Duodenal mucosa (tissue), 2 donors: ENCODE measurements at regions not wholly inside any gene's neighbourhood (a gene's known extent, or its start where the extent isn't known, plus 50 kb on each side); places are given as distances from the start of the nearest gene placed in this dataset.
"Not testable (repeated sequence)": the region's sequence is repeated elsewhere in the genome, so short reads cannot be mapped to it uniquely, and the experiment has no call there.

Experiments
- H3K27ac ChIP-seq: one replicate; pipeline ENCODE4 v1.7.0; 2013; ENCODE audit warnings: low read depth, low read length
- H3K27me3 ChIP-seq, 2 donors: one replicate each; pipeline ENCODE4 v1.7.0; 2013; ENCODE audit warnings: low read length in 2 of 2, control low read depth in 1 of 2; ENCODE audit not compliant: insufficient read depth in 2 of 2, control insufficient read depth in 1 of 2
- H3K36me3 ChIP-seq, 2 donors: one replicate each; pipeline ENCODE4 v1.7.0; 2013; ENCODE audit warnings: low read length in 2 of 2, control low read depth in 1 of 2; ENCODE audit not compliant: insufficient read depth in 2 of 2, control insufficient read depth in 1 of 2
- H3K4me1 ChIP-seq, 2 donors: one replicate each; pipeline ENCODE4 v1.7.0; 2013; ENCODE audit warnings: low read length in 2 of 2, control low read depth in 1 of 2; ENCODE audit not compliant: insufficient read depth in 2 of 2, control insufficient read depth in 1 of 2
- H3K4me3 ChIP-seq, 2 donors: one replicate each; pipeline ENCODE4 v1.7.0; 2013; ENCODE audit warnings: low read length in 2 of 2, low read depth in 1 of 2
- H3K9ac ChIP-seq, 2 donors: one replicate each; pipeline ENCODE4 v1.7.0; 2013; ENCODE audit warnings: low read length in 2 of 2, low read depth in 1 of 2
- H3K9me3 ChIP-seq, 2 donors: one replicate each; pipeline ENCODE4 v1.7.0; 2013; ENCODE audit warnings: low read length in 2 of 2, control low read depth in 1 of 2; ENCODE audit not compliant: control insufficient read depth in 1 of 2

DNA sequence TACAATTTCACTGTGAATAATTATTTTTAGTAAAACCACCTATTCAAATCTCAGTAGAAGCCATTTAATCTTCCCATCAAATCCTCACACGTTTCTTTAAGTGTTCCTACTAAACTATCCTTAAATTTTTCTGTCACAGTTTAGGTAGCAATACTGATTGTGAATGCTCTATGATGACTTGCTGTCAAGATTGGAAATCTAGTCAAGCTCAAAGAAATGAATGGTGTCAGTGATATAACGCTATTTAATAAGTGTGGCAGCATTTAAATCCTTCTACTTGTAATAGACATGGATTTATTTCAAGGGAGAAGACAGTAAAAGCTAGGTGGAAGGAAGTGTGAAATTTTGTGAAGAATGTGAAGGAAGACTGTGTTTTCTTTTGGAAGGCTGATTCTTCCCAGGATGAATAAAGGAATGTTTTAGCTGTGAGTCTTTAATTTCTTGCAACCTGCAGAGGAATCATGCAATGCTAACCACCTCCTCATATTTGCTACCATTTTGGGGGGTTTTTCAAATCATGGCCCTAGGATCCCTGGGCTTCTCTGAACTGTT, 936.7 kb upstream of the NEGR1 start:
- H3K9me3 ChIP-seq = peaks cover 3 to 10% of the 10 kb centered on the region in 2 donors
- H3K9ac ChIP-seq = no peak overlapping the region
- H3K36me3 ChIP-seq = no peaks in the 10 kb centered on the region
- no peak overlapping the region for H3K27ac ChIP-seq
- no peak overlapping the region for H3K4me3 ChIP-seq
- no peaks in the 10 kb centered on the region for H3K4me1 ChIP-seq
- no peaks in the 10 kb centered on the region for H3K27me3 ChIP-seq

GRCh38 chr1:73205294-73205973, 923.1 kb upstream of the NEGR1 start:
- no peaks in the 10 kb centered on the region for H3K4me1 ChIP-seq
- no peak overlapping the region for H3K9ac ChIP-seq
- H3K4me3 ChIP-seq = no peak overlapping the region
- H3K27me3 ChIP-seq = no peaks in the 10 kb centered on the region
- H3K27ac ChIP-seq = no peak overlapping the region
- no peaks in the 10 kb centered on the region for H3K36me3 ChIP-seq
- H3K9me3 ChIP-seq = no peaks in the 10 kb centered on the region

DNA sequence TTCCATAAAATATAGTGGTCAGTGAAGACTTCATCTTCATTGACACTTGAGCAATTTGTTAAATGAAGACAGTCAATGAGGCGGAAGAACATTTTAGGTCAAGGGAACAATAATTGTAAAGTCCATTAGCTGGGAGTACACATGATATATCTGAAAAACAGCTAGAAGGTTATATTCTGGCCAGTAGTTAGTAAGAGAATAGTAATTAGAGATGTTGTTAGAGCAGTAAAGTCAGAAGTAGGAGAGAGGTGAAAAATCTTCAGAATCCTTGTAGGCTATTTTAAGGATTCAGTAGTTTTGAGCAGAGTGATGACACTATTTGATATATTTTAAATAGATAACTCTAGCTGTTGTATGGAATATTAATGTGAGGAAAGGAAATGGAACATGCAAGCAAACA, 915.6 kb upstream of the NEGR1 start:
- Histone ChIP-seq H3K27ac (no peak overlapping the region), H3K27me3 (no peaks in the 10 kb centered on the region), H3K4me3 (no peak overlapping the region), H3K4me1 (no peaks in the 10 kb centered on the region), H3K36me3 (no peaks in the 10 kb centered on the region), H3K9me3 (no peaks in the 10 kb centered on the region), H3K9ac (no peak overlapping the region)

- H3K27me3 ChIP-seq = no peaks in the 10 kb centered on the region
- no peak overlapping the region for H3K9ac ChIP-seq
- H3K36me3 ChIP-seq = no peaks in the 10 kb centered on the region
- H3K9me3 ChIP-seq = no peaks in the 10 kb centered on the region
- no peaks in the 10 kb centered on the region for H3K4me1 ChIP-seq
- H3K4me3 ChIP-seq = no peak overlapping the region
- H3K27ac ChIP-seq = no peak overlapping the region
These were observed 912.6 kb upstream of the NEGR1 start for GRCh38 chr1:73194965-73195364.

DNA sequence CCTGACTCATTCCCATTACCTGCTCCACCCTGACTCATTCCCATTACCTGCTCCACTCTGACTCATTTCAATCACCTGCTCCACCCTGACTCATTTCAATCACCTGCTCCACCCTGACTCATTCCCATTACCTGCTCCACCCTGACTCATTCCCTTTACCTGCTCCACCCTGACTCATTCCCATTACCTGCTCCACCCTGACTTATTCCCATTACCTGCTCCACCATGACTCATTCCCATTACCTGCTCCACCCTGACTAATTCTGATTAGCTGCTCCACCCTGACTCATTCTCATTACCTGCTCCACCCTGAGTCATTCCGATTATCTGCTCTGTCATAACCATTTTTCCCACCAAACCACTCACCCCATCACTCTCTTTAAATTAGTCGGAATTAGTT, 901.2 kb upstream of the NEGR1 start:
- not testable (repeated sequence) for H3K4me1 ChIP-seq, H3K27ac ChIP-seq, H3K36me3 ChIP-seq, H3K9ac ChIP-seq, H3K27me3 ChIP-seq, H3K9me3 ChIP-seq, H3K4me3 ChIP-seq

DNA sequence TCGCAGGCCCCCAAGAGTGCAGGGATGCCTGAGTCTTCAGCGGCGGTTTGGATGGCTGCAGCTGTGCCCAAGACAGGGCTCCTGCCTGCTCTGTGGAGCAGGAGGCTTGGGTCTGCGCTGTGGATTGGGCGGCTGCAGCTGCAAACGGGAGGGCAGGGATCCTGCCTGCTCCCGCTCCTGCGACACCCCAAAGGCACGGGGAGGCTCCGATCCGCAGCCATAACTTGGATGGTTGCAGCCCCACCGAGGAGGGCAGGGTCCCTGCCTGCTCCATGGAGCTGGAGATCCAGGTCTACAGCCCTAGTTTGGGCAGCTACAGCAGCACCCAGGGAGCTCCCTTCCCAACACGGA, 898.8 kb upstream of the NEGR1 start:
- no peak overlapping the region for H3K4me3 ChIP-seq
- H3K27me3 ChIP-seq = no peaks in the 10 kb centered on the region
- no peaks in the 10 kb centered on the region for H3K4me1 ChIP-seq
- H3K27ac ChIP-seq = no peak overlapping the region
- H3K9me3 ChIP-seq = no peaks in the 10 kb centered on the region
- no peak overlapping the region for H3K9ac ChIP-seq
- no peaks in the 10 kb centered on the region for H3K36me3 ChIP-seq

DNA sequence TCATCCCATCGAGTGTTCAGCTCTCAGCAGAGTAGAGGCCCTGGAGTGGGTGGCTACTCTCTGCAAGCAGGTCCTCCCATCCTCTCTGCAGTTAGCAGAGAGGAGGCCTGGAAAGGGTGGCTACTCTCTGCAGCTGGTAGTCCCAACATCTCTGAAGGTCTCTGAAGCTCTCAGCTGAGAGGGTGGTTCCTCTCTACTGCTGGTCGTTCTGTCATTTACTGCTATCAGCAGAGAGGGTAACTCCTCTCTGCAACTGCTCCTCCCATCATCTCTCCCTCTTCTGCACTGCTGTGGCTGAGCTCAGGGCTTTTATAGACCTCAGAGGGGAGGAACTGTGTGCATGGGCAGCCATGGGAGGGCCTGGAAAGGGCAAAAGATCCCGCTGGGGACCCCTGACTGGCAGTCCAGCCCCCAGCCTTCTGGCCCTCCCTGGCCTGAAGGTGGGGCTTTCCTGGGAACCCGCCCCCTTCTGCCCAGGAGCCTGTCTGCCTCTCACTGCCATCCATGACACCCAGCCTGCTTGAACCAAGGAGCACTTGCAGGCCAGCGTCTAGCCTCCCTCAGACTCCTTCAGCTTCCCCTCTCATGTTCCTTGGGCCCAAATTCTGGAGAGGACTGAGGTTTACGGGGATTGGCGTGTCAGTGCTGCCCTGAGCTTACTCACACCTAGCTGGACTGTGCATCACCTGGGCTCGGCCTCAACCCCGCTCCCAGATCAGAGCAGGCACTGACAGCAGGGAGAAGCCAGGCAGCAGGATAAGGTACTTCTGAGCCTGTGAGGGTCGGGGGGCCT, 898.3 kb upstream of the NEGR1 start:
- Histone ChIP-seq H3K27me3 (no peaks in the 10 kb centered on the region), H3K4me3 (no peak overlapping the region), H3K36me3 (no peaks in the 10 kb centered on the region), H3K9me3 (no peaks in the 10 kb centered on the region), H3K4me1 (no peaks in the 10 kb centered on the region), H3K27ac (no peak overlapping the region), H3K9ac (no peak overlapping the region)

DNA sequence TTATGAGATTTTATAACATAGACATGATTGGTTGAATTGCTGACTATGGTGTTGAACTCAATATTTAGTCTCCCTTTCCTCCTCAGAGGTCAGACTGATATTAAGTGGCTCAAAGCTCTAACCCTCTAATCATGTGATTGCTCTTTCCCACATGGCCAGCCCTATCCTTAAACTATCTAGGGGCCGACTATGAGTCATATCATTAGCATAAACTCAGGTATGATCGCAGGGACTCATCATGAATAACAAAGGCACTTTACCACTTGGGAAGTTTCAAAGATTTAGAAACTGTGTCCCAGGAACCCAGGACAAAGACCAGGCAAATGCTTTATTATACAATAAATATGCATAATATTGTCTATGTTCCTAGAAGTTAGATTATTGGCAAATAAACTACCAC, 894.6 kb upstream of the NEGR1 start:
- Histone ChIP-seq H3K4me3 (no peak overlapping the region), H3K9ac (no peak overlapping the region), H3K27me3 (no peaks in the 10 kb centered on the region), H3K4me1 (no peaks in the 10 kb centered on the region), H3K36me3 (no peaks in the 10 kb centered on the region), H3K9me3 (peaks cover 0 to 4% of the 10 kb centered on the region in 2 donors), H3K27ac (no peak overlapping the region)

DNA sequence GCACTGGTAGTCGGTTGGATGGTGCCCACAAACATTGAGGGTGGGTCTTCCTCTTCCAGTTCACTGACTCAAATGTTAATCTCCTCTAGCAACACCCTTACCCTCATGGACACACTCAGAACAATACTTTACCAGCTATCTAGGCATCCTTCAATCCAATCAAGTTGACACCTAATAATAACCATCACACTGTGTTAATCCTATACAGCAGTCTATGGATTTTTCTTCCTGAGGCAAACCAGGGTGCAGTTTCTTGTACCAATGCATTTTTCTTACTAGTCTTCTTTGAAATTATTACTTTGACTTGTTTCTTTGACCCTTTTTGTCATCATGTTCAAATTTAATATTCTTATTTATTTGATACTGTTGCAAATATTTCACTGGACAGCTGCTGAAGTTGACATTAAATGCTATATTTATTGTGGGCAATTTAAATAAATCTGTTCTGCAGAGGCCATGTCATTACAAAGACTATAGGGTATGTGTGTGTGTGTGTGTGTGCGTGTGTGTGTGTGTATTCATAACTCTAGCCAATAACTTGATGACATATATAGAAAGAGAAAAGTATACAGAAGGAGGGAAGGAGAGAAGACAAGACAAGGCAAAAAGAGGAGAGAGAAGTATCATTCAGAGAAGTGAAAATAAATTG, 884.8 kb upstream of the NEGR1 start:
- no peak overlapping the region for H3K4me3 ChIP-seq
- no peaks in the 10 kb centered on the region for H3K36me3 ChIP-seq
- H3K4me1 ChIP-seq = no peaks in the 10 kb centered on the region
- no peaks in the 10 kb centered on the region for H3K9me3 ChIP-seq
- H3K9ac ChIP-seq = no peak overlapping the region
- H3K27me3 ChIP-seq = no peaks in the 10 kb centered on the region
- H3K27ac ChIP-seq = no peak overlapping the region

- Histone ChIP-seq H3K9ac (no peak overlapping the region), H3K36me3 (no peaks in the 10 kb centered on the region), H3K4me3 (no peak overlapping the region), H3K27ac (no peak overlapping the region), H3K9me3 (no peaks in the 10 kb centered on the region), H3K27me3 (no peaks in the 10 kb centered on the region), H3K4me1 (no peaks in the 10 kb centered on the region)
These were observed 880.2 kb upstream of the NEGR1 start for GRCh38 chr1:73162564-73162963.
